ENCODE measurements at regions not wholly inside any gene's neighbourhood (a gene's known extent, or its start where the extent isn't known, plus 50 kb on each side); places are given as distances from the start of the nearest gene placed in this dataset.
A peak's percentile ranks its signal among the peaks of the same experiment; 100 is the strongest.

- peak in 1 of 2 donors; percentile 7 for DNase-seq (ENCODE audit: low read depth in 2 of 2)
- H3K4me1 ChIP-seq (ENCODE audit: control insufficient read depth, extremely low read depth, insufficient read depth, low read length) = no peaks in the 10 kb centered on the region
- TF ChIP-seq CTCF (conservative IDR thresholded peaks at IDR 0.05 in 1 of 2, IDR thresholded peaks at IDR 0.05 in 1 of 2; ENCODE audit: low read depth in 1 of 2, low read length in 2 of 2) (no peak), EZH2 (IDR thresholded peaks at IDR 0.05; ENCODE audit: low read length, missing control alignments) (no peak)
Measured at GRCh38 chr6:93970684-93971083, 551.3 kb upstream of the EPHA7 start.

GRCh38 chr6:93968126-93968525 is 548.8 kb upstream of the EPHA7 start:
- H4K20me1 ChIP-seq (ENCODE audit: control insufficient read depth, extremely low read depth, insufficient read depth, low read length) = no peaks in the 10 kb centered on the region
- H3K4me1 ChIP-seq (ENCODE audit: control insufficient read depth, extremely low read depth, insufficient read depth, low read length) = no peaks in the 10 kb centered on the region
- H3K27ac ChIP-seq (ENCODE audit: insufficient read depth, low read length) = no peak overlapping the region
- H3K9me3 ChIP-seq (ENCODE audit: control insufficient read depth, insufficient read depth, low read depth, low read length) = no peaks in the 10 kb centered on the region
- H3K27me3 ChIP-seq (ENCODE audit: control insufficient read depth, insufficient read depth, low read length) = no peaks in the 10 kb centered on the region
- H3K36me3 ChIP-seq (ENCODE audit: control insufficient read depth, insufficient read depth, low read length) = no peaks in the 10 kb centered on the region
- TF ChIP-seq EZH2 (IDR thresholded peaks at IDR 0.05; ENCODE audit: low read length, missing control alignments) (no peak), CTCF (conservative IDR thresholded peaks at IDR 0.05 in 1 of 2, IDR thresholded peaks at IDR 0.05 in 1 of 2; ENCODE audit: low read depth in 1 of 2, low read length in 2 of 2) (no peak)
- H3K9ac ChIP-seq (ENCODE audit: insufficient read depth, low read length) = no peak overlapping the region
- H3K4me3 ChIP-seq (replicated peaks in 1 of 4; ENCODE audit: control extremely low read depth in 1 of 4, insufficient read depth in 1 of 4, low read depth in 3 of 4, low read length in 4 of 4) = no peak overlapping the region
- no peaks in the 10 kb centered on the region for H3K79me2 ChIP-seq (ENCODE audit: control insufficient read depth, insufficient read depth, low read length)
- DNase-seq (ENCODE audit: low read depth in 2 of 2) = no peak
- no peak overlapping the region for H2AFZ ChIP-seq (ENCODE audit: low read length)
- H3K4me2 ChIP-seq (ENCODE audit: extremely low read depth, insufficient read depth, low read length) = no peak overlapping the region

More at GRCh38 chr6:93970684-93971083, 551.3 kb upstream of the EPHA7 start:
- Histone ChIP-seq H3K9ac (ENCODE audit: insufficient read depth, low read length) (no peak overlapping the region), H3K27me3 (ENCODE audit: control insufficient read depth, insufficient read depth, low read length) (no peaks in the 10 kb centered on the region), H2AFZ (ENCODE audit: low read length) (no peak overlapping the region), H3K27ac (ENCODE audit: insufficient read depth, low read length) (no peak overlapping the region), H3K9me3 (ENCODE audit: control insufficient read depth, insufficient read depth, low read depth, low read length) (no peaks in the 10 kb centered on the region), H3K36me3 (ENCODE audit: control insufficient read depth, insufficient read depth, low read length) (no peaks in the 10 kb centered on the region), H3K79me2 (ENCODE audit: control insufficient read depth, insufficient read depth, low read length) (no peaks in the 10 kb centered on the region), H4K20me1 (ENCODE audit: control insufficient read depth, extremely low read depth, insufficient read depth, low read length) (no peaks in the 10 kb centered on the region), H3K4me3 (replicated peaks in 1 of 4; ENCODE audit: control extremely low read depth in 1 of 4, insufficient read depth in 1 of 4, low read depth in 3 of 4, low read length in 4 of 4) (no peak overlapping the region), H3K4me2 (ENCODE audit: extremely low read depth, insufficient read depth, low read length) (no peak overlapping the region)

GRCh38 chr6:93964926-93965325 is 545.6 kb upstream of the EPHA7 start:
- H3K4me2 ChIP-seq (ENCODE audit: extremely low read depth, insufficient read depth, low read length) = no peak overlapping the region
- no peak for DNase-seq (ENCODE audit: low read depth in 2 of 2)
- no peaks in the 10 kb centered on the region for H4K20me1 ChIP-seq (ENCODE audit: control insufficient read depth, extremely low read depth, insufficient read depth, low read length)
- H3K79me2 ChIP-seq (ENCODE audit: control insufficient read depth, insufficient read depth, low read length) = no peaks in the 10 kb centered on the region
- no peaks in the 10 kb centered on the region for H3K9me3 ChIP-seq (ENCODE audit: control insufficient read depth, insufficient read depth, low read depth, low read length)
- TF ChIP-seq EZH2 (IDR thresholded peaks at IDR 0.05; ENCODE audit: low read length, missing control alignments) (no peak), CTCF (conservative IDR thresholded peaks at IDR 0.05 in 1 of 2, IDR thresholded peaks at IDR 0.05 in 1 of 2; ENCODE audit: low read depth in 1 of 2, low read length in 2 of 2) (no peak)
- H3K27ac ChIP-seq (ENCODE audit: insufficient read depth, low read length) = no peak overlapping the region
- no peaks in the 10 kb centered on the region for H3K36me3 ChIP-seq (ENCODE audit: control insufficient read depth, insufficient read depth, low read length)
- H3K4me1 ChIP-seq (ENCODE audit: control insufficient read depth, extremely low read depth, insufficient read depth, low read length) = no peaks in the 10 kb centered on the region
- no peak overlapping the region for H3K4me3 ChIP-seq (replicated peaks in 1 of 4; ENCODE audit: control extremely low read depth in 1 of 4, insufficient read depth in 1 of 4, low read depth in 3 of 4, low read length in 4 of 4)
- H3K27me3 ChIP-seq (ENCODE audit: control insufficient read depth, insufficient read depth, low read length) = no peaks in the 10 kb centered on the region
- H2AFZ ChIP-seq (ENCODE audit: low read length) = no peak overlapping the region
- no peak overlapping the region for H3K9ac ChIP-seq (ENCODE audit: insufficient read depth, low read length)
